Natural killer cell (primary cell): ENCODE measurements at regions not wholly inside any gene's neighbourhood (a gene's known extent, or its start where the extent isn't known, plus 50 kb on each side); places are given as distances from the start of the nearest gene placed in this dataset.

Experiments used
- ATAC-seq, 3 donors: fragments of 150-1000 bp in 2 of 3; fragments of 200-7000 bp in 1 of 3; cut with Tn5 transposase; 1 replicate in 1 of 3; 2 replicates in 2 of 3; pipeline ENCODE4 v1.10.0; 2021; ENCODE audit warnings: mild to moderate bottlenecking in 2 of 3, moderate library complexity in 2 of 3
- DNase-seq, 2 donors: peaks; one replicate each; pipeline versions ENCODE4 v3.0.0 to v3.0.0-alpha.2; 2013 to 2021; ENCODE audit warnings: mixed read lengths in 1 of 2
- H3K27ac ChIP-seq: one replicate; pipeline ENCODE4 v1.5.1; 2013; ENCODE audit warnings: mild to moderate bottlenecking, low read length
- H3K27me3 ChIP-seq: one replicate; pipeline ENCODE4 v1.6.1; 2013; ENCODE audit warnings: low read length; ENCODE audit not compliant: control insufficient read depth, insufficient read depth
- H3K36me3 ChIP-seq: one replicate; pipeline ENCODE4 v1.6.1; 2013; ENCODE audit warnings: low read length; ENCODE audit not compliant: control insufficient read depth, insufficient read depth
- H3K4me1 ChIP-seq: one replicate; pipeline ENCODE4 v1.6.1; 2013; ENCODE audit warnings: low read length; ENCODE audit not compliant: control insufficient read depth, insufficient read depth
- H3K4me3 ChIP-seq: one replicate; pipeline ENCODE4 v1.5.1; 2013; ENCODE audit warnings: low read length
- H3K9me3 ChIP-seq: one replicate; pipeline ENCODE4 v1.6.1; 2013; ENCODE audit warnings: low read length; ENCODE audit not compliant: control insufficient read depth, insufficient read depth
- H3K27ac Mint-ChIP-seq, 2 donors: one replicate each; pipeline ENCODE4 v1.8.0; 2022; ENCODE audit warnings: mild to moderate bottlenecking in 2 of 2, mixed read lengths in 2 of 2, moderate library complexity in 1 of 2
- H3K27me3 Mint-ChIP-seq, 2 donors: one replicate each; pipeline ENCODE4 v1.8.0; 2022; ENCODE audit warnings: low read depth in 2 of 2, mixed read lengths in 2 of 2
- H3K36me3 Mint-ChIP-seq: one replicate; pipeline ENCODE4 v1.8.0; 2022; ENCODE audit warnings: mixed read lengths
- H3K4me1 Mint-ChIP-seq, 2 donors: one replicate each; pipeline ENCODE4 v1.8.0; 2022; ENCODE audit warnings: mixed read lengths in 2 of 2
- H3K4me3 Mint-ChIP-seq: one replicate; pipeline ENCODE4 v1.8.0; 2022; ENCODE audit warnings: mild to moderate bottlenecking, moderate library complexity, mixed read lengths
- H3K9me3 Mint-ChIP-seq, 2 donors: one replicate each; pipeline ENCODE4 v1.8.0; 2022; ENCODE audit warnings: mixed read lengths in 2 of 2
- WGBS: methylation state at CpG from one replicate; pipeline ENCODE4 v1.1.7; 2013; ENCODE audit warnings: missing lambda C conversion rate; ENCODE audit not compliant: insufficient coverage; 5-methylcytosine and 5-hydroxymethylcytosine counted together
- intact Hi-C: fragments of 100-400 bp; cut with micrococcal nuclease; formaldehyde crosslinking; loops from one replicate; pipeline ENCODE4 v1.14.2; 2022
- TF ChIP-seq, protein P1 (sequence below): fragments of 200-600 bp; IDR thresholded peaks from one replicate; pipeline ENCODE4 v1.8.0; 2022; ENCODE audit warnings: antibody characterized with exemption

DNA sequence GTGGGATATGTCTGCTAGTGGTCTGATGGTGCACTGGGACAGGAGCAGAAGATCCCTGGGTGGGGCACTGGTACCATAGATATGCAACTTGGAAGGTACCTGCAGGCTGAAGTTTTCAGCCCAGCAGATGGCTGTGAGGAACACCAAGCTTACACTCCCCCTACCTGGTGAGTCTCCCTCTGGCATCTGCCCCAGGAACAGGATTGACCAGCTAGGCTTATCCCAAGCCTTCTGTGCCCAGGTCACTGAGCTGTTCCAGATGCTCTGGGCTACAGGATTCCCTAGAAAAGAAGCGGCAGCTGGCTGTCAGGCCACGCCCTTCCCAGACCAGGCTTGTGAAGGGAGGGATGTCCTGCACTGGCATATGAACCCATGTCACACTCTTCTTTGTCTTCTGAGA, 1130.0 kb downstream of the NAALADL2 start:
- TF ChIP-seq, protein P1, sequence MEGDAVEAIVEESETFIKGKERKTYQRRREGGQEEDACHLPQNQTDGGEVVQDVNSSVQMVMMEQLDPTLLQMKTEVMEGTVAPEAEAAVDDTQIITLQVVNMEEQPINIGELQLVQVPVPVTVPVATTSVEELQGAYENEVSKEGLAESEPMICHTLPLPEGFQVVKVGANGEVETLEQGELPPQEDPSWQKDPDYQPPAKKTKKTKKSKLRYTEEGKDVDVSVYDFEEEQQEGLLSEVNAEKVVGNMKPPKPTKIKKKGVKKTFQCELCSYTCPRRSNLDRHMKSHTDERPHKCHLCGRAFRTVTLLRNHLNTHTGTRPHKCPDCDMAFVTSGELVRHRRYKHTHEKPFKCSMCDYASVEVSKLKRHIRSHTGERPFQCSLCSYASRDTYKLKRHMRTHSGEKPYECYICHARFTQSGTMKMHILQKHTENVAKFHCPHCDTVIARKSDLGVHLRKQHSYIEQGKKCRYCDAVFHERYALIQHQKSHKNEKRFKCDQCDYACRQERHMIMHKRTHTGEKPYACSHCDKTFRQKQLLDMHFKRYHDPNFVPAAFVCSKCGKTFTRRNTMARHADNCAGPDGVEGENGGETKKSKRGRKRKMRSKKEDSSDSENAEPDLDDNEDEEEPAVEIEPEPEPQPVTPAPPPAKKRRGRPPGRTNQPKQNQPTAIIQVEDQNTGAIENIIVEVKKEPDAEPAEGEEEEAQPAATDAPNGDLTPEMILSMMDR: no peak
- Histone ChIP-seq H3K9me3 (peaks cover 21% of the 10 kb centered on the region), H3K27me3 (no peaks in the 10 kb centered on the region), H3K36me3 (no peaks in the 10 kb centered on the region), H3K4me1 (no peaks in the 10 kb centered on the region), H3K27ac (no peak overlapping the region), H3K4me3 (no peak overlapping the region)
- 100% methylated on average over 2 of the region's 2 CpGs for WGBS
- Mint-ChIP-seq H3K4me3 (no peak overlapping the region), H3K4me1 (no peaks in the 10 kb centered on the region), H3K36me3 (peaks cover 19% of the 10 kb centered on the region), H3K9me3 (peaks cover 6 to 30% of the 10 kb centered on the region in 2 donors), H3K27me3 (no peaks in the 10 kb centered on the region), H3K27ac (no peak overlapping the region)
- intact Hi-C loops: no loop called here
- no peak for DNase-seq
- no peak for ATAC-seq

DNA sequence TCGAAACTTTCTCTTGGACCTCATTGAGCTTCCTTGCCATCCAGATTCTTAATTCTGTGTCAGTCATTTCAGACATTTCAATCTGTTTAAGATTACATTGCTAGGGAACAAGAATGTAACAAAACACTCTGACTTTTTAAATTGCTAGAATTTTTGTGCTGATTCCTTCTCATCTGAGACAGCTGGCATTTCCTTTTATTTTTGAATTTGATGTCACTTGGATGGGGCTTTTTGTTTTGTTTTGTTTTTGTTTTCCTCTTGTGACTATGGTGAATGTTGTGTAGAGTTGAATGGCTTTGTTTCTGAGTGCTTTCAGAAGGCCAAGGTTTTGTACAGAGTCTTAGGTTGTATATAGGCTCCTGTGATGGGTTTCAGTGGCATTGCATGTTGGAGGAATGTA, 1129.3 kb downstream of the NAALADL2 start:
- WGBS: 62% methylated on average over 1 of the region's 1 CpG
- Histone ChIP-seq H3K27me3 (no peaks in the 10 kb centered on the region), H3K4me3 (no peak overlapping the region), H3K27ac (no peak overlapping the region), H3K36me3 (no peaks in the 10 kb centered on the region), H3K9me3 (peaks cover 21% of the 10 kb centered on the region), H3K4me1 (no peaks in the 10 kb centered on the region)
- Mint-ChIP-seq H3K4me3 (no peak overlapping the region), H3K27me3 (no peaks in the 10 kb centered on the region), H3K9me3 (peaks cover 5 to 27% of the 10 kb centered on the region in 2 donors), H3K36me3 (peaks cover 19% of the 10 kb centered on the region), H3K4me1 (no peaks in the 10 kb centered on the region), H3K27ac (no peak overlapping the region)
- ATAC-seq: no peak
- intact Hi-C loops: no loop called here
- DNase-seq: no peak
- TF ChIP-seq, protein P1: no peak

DNA sequence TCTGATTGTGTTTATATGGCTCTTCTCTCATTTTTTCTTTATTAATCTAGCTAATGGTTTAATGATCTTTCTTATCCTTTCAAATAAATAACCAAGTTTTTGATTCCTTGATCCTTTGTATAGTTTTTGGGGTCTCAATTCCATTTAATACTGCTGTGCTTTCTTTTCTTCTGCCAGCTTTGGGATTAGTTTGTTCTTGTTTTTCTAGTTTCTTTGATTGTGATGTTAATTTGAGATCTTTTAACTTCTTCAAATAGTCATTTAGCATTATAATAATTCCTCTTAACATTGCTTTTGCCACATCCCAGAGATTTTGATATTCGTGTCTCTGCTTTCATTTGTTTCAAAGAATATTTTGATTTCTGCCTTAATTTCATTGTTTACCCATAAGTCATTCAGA, 1126.6 kb downstream of the NAALADL2 start:
- intact Hi-C loops: no loop called here
- Mint-ChIP-seq H3K4me1 (no peaks in the 10 kb centered on the region), H3K27me3 (no peaks in the 10 kb centered on the region), H3K4me3 (no peak overlapping the region), H3K36me3 (peaks cover 19% of the 10 kb centered on the region), H3K27ac (no peak overlapping the region), H3K9me3 (peaks cover 5 to 25% of the 10 kb centered on the region in 2 donors)
- TF ChIP-seq, protein P1: no peak
- 88% methylated on average over 1 of the region's 1 CpG for WGBS
- no peak for DNase-seq
- Histone ChIP-seq H3K4me1 (no peaks in the 10 kb centered on the region), H3K27me3 (no peaks in the 10 kb centered on the region), H3K27ac (no peak overlapping the region), H3K36me3 (no peaks in the 10 kb centered on the region), H3K4me3 (no peak overlapping the region), H3K9me3 (peaks cover 18% of the 10 kb centered on the region)
- no peak for ATAC-seq

DNA sequence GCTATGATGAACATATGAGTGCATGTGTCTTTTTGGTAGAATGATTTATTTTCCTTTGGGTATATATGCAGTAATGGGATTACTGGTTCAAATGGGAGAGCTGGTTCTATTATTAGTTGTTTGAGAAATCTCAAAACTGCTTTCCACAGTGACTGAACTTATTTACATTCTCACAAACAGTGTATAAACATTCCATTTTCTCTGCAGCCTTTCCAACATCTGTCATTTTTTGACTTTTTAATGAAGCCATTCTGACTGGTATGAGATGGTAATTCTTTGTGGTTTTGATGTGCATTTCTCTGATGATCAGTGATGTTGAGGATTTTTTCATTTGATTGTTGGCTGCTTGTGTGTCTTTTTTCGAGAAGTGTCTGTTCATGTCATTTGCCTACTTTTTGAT, 1124.2 kb downstream of the NAALADL2 start:
- no peaks in the 10 kb centered on the region for H3K4me1 ChIP-seq
- H3K9me3 Mint-ChIP-seq: peaks cover 4 to 30% of the 10 kb centered on the region in 2 donors
- H3K36me3 Mint-ChIP-seq: peaks cover 16% of the 10 kb centered on the region
- no peak overlapping the region for H3K4me3 Mint-ChIP-seq
- ATAC-seq (no peak), DNase-seq (no peak)
- 63% methylated on average over 1 of the region's 1 CpG for WGBS
- H3K27ac ChIP-seq: no peak overlapping the region
- TF ChIP-seq, protein P1: no peak
- H3K4me3 ChIP-seq: no peak overlapping the region
- H3K27me3 ChIP-seq: no peaks in the 10 kb centered on the region
- no peaks in the 10 kb centered on the region for H3K27me3 Mint-ChIP-seq
- no peaks in the 10 kb centered on the region for H3K36me3 ChIP-seq
- no peaks in the 10 kb centered on the region for H3K4me1 Mint-ChIP-seq
- H3K27ac Mint-ChIP-seq: no peak overlapping the region
- peaks cover 5% of the 10 kb centered on the region for H3K9me3 ChIP-seq
- intact Hi-C loops: no loop called here
